SK-N-SH (cell line): ENCODE measurements at regions not wholly inside any gene's neighbourhood (a gene's known extent, or its start where the extent isn't known, plus 50 kb on each side); places are given as distances from the start of the nearest gene placed in this dataset.

Experiments used
- CTCF ChIA-PET: fragments of 300-600, 350-600 bp; formaldehyde crosslinking; extraction: SDS; loops from one replicate; lab custom pipeline; 2021; lab: Yijun Ruan, JAX
- POLR2A ChIA-PET: fragments of 350-600 bp; sonication (Branson Sonifier 250); formaldehyde crosslinking; extraction: SDS; loops from one replicate; lab custom pipeline; 2020; ENCODE audit warnings: antibody characterized with exemption, inconsistent platforms; lab: Yijun Ruan, JAX
- DNase-seq: peaks from one replicate; pipeline ENCODE4 v3.0.0; 2012
- H2AFZ ChIP-seq: fragments of 200-600 bp; sonication (generic); 2 replicates; pipeline ENCODE4 v1.8.1; 2016; ENCODE audit warnings: antibody characterized with exemption, mild to moderate bottlenecking, low read depth
- H3F3A ChIP-seq: fragments of 200-600 bp; sonication (generic); replicated peaks from 2 replicates; pipeline ENCODE3; 2016; ENCODE audit warnings: antibody characterized with exemption, mild to moderate bottlenecking; ENCODE audit not compliant: insufficient read depth
- H3K27ac ChIP-seq, 2 experiments: fragments of 200-500 bp in 1 of 2; fragments of 200-600 bp in 1 of 2; sonication (Bioruptor generic) in 1 of 2; sonication (generic), shearing (Covaris generic) in 1 of 2; 2 replicates each; pipeline versions ENCODE4 v1.5.1 to v1.6.1; 2014 to 2016; ENCODE audit warnings: low read depth in 2 of 2, inconsistent platforms in 1 of 2, low read length in 1 of 2, mild to moderate bottlenecking in 1 of 2, mixed read lengths in 1 of 2
- H3K27me3 ChIP-seq: fragments of 200-600 bp; sonication (generic), shearing (Covaris generic); 2 replicates; pipeline ENCODE4 v1.6.1; 2016; ENCODE audit warnings: mixed run types; ENCODE audit not compliant: insufficient read depth
- H3K36me3 ChIP-seq, 2 experiments: fragments of 200-500 bp in 1 of 2; fragments of 200-600 bp in 1 of 2; sonication (Bioruptor generic) in 1 of 2; sonication (generic) in 1 of 2; replicated peaks in 1 of 2; 2 replicates each; pipeline versions ENCODE3 to v1.5.1; 2014 to 2016; ENCODE audit warnings: low read length in 1 of 2, mild to moderate bottlenecking in 1 of 2; ENCODE audit not compliant: insufficient read depth in 2 of 2, control insufficient read depth in 1 of 2
- H3K4me1 ChIP-seq, 2 experiments: fragments of 200-500 bp in 1 of 2; fragments of 200-600 bp in 1 of 2; sonication (Bioruptor generic) in 1 of 2; sonication (generic), shearing (Covaris generic) in 1 of 2; 2 replicates each; pipeline versions ENCODE4 v1.5.1 to v1.6.1; 2014 to 2016; ENCODE audit warnings: low read depth in 1 of 2, low read length in 1 of 2, mixed run types in 1 of 2; ENCODE audit not compliant: insufficient read depth in 2 of 2, control insufficient read depth in 1 of 2
- H3K4me2 ChIP-seq: fragments of 200-600 bp; sonication (generic), shearing (Covaris generic); 2 replicates; pipeline ENCODE4 v1.6.1; 2017; ENCODE audit warnings: mixed run types
- H3K4me3 ChIP-seq, 2 experiments: fragments of 200-500 bp in 1 of 2; fragments of 200-600 bp in 1 of 2; sonication (Bioruptor generic) in 1 of 2; sonication (generic), shearing (Covaris generic) in 1 of 2; 2 replicates each; pipeline versions ENCODE4 v1.5.1 to v1.8.1; 2014 to 2016; ENCODE audit warnings: low read depth in 2 of 2, inconsistent platforms in 1 of 2, low read length in 1 of 2, mild to moderate bottlenecking in 1 of 2, mixed read lengths in 1 of 2, moderate library complexity in 1 of 2
- H3K79me2 ChIP-seq: fragments of 200-600 bp; sonication (generic); 2 replicates; pipeline ENCODE4 v1.8.1; 2017; ENCODE audit warnings: mild to moderate bottlenecking; ENCODE audit not compliant: insufficient read depth
- H3K9ac ChIP-seq: fragments of 200-600 bp; sonication (generic); 2 replicates; pipeline ENCODE4 v1.6.1; 2017; ENCODE audit warnings: mixed run types
- H3K9me2 ChIP-seq: fragments of 200-600 bp; sonication (generic); 2 replicates; pipeline ENCODE4 v1.6.1; 2017; ENCODE audit warnings: mixed run types
- H3K9me3 ChIP-seq: fragments of 200-600 bp; sonication (generic); 2 replicates; pipeline ENCODE4 v1.6.1; 2017; ENCODE audit warnings: mixed run types, mild to moderate bottlenecking, moderate library complexity
- H4K20me1 ChIP-seq: fragments of 200-600 bp; sonication (generic); 2 replicates; pipeline ENCODE4 v1.6.1; 2017; ENCODE audit warnings: mild to moderate bottlenecking, mixed run types; ENCODE audit not compliant: insufficient read depth
- EP300 ChIP-seq, 2 experiments: IDR thresholded peaks; 2 replicates each; pipeline versions ENCODE4 v1.4.0 to v1.6.1; 2012; ENCODE audit warnings: borderline replicate concordance in 1 of 2, low read depth in 1 of 2, low read length in 1 of 2
- FOXJ3 ChIP-seq: sonication (generic); formaldehyde crosslinking; IDR thresholded peaks from 2 replicates; pipeline ENCODE4 v1.5.1; 2020; ENCODE audit warnings: mild to moderate bottlenecking, missing genetic modification reagents
- GABPA ChIP-seq: IDR thresholded peaks from 2 replicates; pipeline ENCODE4 v1.4.0; 2012; ENCODE audit warnings: low read depth, mild to moderate bottlenecking
- NRF1 ChIP-seq: IDR thresholded peaks from 2 replicates; pipeline ENCODE4 v1.6.1; 2012; ENCODE audit warnings: low read depth, mild to moderate bottlenecking, low read length
- SIN3A ChIP-seq: IDR thresholded peaks from 2 replicates; pipeline ENCODE4 v1.6.1; 2012; ENCODE audit warnings: low read depth, mild to moderate bottlenecking, low read length, moderate library complexity, borderline replicate concordance
- TAF1 ChIP-seq: IDR thresholded peaks from 2 replicates; pipeline ENCODE4 v1.6.1; 2012; ENCODE audit warnings: low read depth, mild to moderate bottlenecking, low read length, moderate library complexity, borderline replicate concordance
- YY1 ChIP-seq: IDR thresholded peaks from 2 replicates; pipeline ENCODE4 v1.4.0; 2012; ENCODE audit warnings: low read depth, mild to moderate bottlenecking
- WGBS: methylation state at CpG from one replicate; pipeline ENCODE4 v1.1.6; 2017; ENCODE audit warnings: low lambda C conversion rate; 5-methylcytosine and 5-hydroxymethylcytosine counted together
- TF ChIP-seq, protein P1 (sequence below): fragments of 150-350 bp; IDR thresholded peaks from 2 replicates; pipeline ENCODE4 v1.6.1; 2017; ENCODE audit warnings: antibody characterized with exemption, low read length, low read depth, borderline replicate concordance
- TF ChIP-seq, protein P2 (sequence below): IDR thresholded peaks from 2 replicates; pipeline ENCODE4 v1.4.0; 2012; ENCODE audit warnings: low read depth
- TF ChIP-seq, protein P3 (sequence below): fragments of 150-350 bp; IDR thresholded peaks from 2 replicates; pipeline ENCODE4 v1.6.1; 2016; ENCODE audit warnings: mild to moderate bottlenecking, low read depth, low read length
- TF ChIP-seq, protein P4 (sequence below): IDR thresholded peaks from 2 replicates; pipeline ENCODE4 v1.4.0; 2012; ENCODE audit warnings: low read depth, borderline replicate concordance
- TF ChIP-seq, protein P5 (sequence below): fragments of 200-600 bp; sonication (generic); IDR thresholded peaks from 2 replicates; pipeline ENCODE4 v1.6.1; 2017; ENCODE audit warnings: antibody characterized with exemption, mild to moderate bottlenecking, moderate library complexity

DNA sequence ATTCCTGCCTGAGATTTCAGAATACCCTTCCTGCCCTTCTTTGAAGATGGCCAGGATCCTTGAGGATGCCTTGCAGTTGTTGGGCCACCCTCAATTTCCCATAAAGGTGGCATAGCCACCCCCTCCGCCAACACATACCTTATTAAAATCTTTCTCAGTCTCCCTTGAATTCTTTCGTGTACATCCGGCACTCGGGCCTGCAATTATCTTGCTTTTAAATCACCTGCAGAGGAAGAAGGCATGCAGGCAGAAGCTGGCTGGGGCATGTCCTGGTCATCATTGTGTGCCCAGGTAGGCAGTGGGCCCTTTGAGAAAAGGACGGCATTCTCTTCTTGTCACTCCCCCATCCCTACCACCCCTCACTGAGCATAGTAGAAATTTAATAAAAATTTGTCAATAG is 189.5 kb upstream of the LYZL1 start:
- H3K4me1 ChIP-seq, result peaks cover 0 to 12% of the 10 kb centered on the region in 2 experiments; a peak in 2 of 4 replicates
- H3K4me2 ChIP-seq, result no peak overlapping the region
- H3K79me2 ChIP-seq, result no peaks in the 10 kb centered on the region
- H3K27ac ChIP-seq, result no peak overlapping the region
- H3K9me3 ChIP-seq, result no peaks in the 10 kb centered on the region
- no peak overlapping the region for H3K4me3 ChIP-seq
- no peak overlapping the region for H3K9ac ChIP-seq
- H3F3A ChIP-seq, result no peaks in the 10 kb centered on the region
- TF ChIP-seq EP300 (IDR thresholded peaks at IDR 0.05; ENCODE audit: borderline replicate concordance in 1 of 2, low read depth in 1 of 2, low read length in 1 of 2), result no peak
- no peak for TF ChIP-seq GABPA
- no peak for TF ChIP-seq SIN3A
- TF ChIP-seq FOXJ3 (CRISPR knock-in tag), result no peak
- TF ChIP-seq YY1, result no peak
- TF ChIP-seq, protein P1, sequence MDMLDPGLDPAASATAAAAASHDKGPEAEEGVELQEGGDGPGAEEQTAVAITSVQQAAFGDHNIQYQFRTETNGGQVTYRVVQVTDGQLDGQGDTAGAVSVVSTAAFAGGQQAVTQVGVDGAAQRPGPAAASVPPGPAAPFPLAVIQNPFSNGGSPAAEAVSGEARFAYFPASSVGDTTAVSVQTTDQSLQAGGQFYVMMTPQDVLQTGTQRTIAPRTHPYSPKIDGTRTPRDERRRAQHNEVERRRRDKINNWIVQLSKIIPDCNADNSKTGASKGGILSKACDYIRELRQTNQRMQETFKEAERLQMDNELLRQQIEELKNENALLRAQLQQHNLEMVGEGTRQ, result no peak
- no peak for TF ChIP-seq TAF1
- TF ChIP-seq, protein P2, sequence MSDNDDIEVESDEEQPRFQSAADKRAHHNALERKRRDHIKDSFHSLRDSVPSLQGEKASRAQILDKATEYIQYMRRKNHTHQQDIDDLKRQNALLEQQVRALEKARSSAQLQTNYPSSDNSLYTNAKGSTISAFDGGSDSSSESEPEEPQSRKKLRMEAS, result no peak
- TF ChIP-seq, protein P3, sequence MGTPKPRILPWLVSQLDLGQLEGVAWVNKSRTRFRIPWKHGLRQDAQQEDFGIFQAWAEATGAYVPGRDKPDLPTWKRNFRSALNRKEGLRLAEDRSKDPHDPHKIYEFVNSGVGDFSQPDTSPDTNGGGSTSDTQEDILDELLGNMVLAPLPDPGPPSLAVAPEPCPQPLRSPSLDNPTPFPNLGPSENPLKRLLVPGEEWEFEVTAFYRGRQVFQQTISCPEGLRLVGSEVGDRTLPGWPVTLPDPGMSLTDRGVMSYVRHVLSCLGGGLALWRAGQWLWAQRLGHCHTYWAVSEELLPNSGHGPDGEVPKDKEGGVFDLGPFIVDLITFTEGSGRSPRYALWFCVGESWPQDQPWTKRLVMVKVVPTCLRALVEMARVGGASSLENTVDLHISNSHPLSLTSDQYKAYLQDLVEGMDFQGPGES, result no peak
- TF ChIP-seq, protein P4, sequence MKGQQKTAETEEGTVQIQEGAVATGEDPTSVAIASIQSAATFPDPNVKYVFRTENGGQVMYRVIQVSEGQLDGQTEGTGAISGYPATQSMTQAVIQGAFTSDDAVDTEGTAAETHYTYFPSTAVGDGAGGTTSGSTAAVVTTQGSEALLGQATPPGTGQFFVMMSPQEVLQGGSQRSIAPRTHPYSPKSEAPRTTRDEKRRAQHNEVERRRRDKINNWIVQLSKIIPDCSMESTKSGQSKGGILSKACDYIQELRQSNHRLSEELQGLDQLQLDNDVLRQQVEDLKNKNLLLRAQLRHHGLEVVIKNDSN, result no peak
- TF ChIP-seq NRF1, result no peak
- TF ChIP-seq, protein P5, sequence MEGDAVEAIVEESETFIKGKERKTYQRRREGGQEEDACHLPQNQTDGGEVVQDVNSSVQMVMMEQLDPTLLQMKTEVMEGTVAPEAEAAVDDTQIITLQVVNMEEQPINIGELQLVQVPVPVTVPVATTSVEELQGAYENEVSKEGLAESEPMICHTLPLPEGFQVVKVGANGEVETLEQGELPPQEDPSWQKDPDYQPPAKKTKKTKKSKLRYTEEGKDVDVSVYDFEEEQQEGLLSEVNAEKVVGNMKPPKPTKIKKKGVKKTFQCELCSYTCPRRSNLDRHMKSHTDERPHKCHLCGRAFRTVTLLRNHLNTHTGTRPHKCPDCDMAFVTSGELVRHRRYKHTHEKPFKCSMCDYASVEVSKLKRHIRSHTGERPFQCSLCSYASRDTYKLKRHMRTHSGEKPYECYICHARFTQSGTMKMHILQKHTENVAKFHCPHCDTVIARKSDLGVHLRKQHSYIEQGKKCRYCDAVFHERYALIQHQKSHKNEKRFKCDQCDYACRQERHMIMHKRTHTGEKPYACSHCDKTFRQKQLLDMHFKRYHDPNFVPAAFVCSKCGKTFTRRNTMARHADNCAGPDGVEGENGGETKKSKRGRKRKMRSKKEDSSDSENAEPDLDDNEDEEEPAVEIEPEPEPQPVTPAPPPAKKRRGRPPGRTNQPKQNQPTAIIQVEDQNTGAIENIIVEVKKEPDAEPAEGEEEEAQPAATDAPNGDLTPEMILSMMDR, result no peak
- no peaks in the 10 kb centered on the region for H3K9me2 ChIP-seq
- CTCF ChIA-PET, result no interaction called here
- no peak for DNase-seq
- 88% methylated on average over 5 of the region's 5 CpGs for WGBS
- H4K20me1 ChIP-seq, result no peaks in the 10 kb centered on the region
- no peaks in the 10 kb centered on the region for H3K27me3 ChIP-seq
- no peaks in the 10 kb centered on the region for H3K36me3 ChIP-seq
- H2AFZ ChIP-seq, result no peak overlapping the region
- POLR2A ChIA-PET, result no interaction called here
